ENCODE measurements at regions not wholly inside any gene's neighbourhood (a gene's known extent, or its start where the extent isn't known, plus 50 kb on each side); places are given as distances from the start of the nearest gene placed in this dataset.
A peak's percentile ranks its signal among the peaks of the same experiment; 100 is the strongest.

DNA sequence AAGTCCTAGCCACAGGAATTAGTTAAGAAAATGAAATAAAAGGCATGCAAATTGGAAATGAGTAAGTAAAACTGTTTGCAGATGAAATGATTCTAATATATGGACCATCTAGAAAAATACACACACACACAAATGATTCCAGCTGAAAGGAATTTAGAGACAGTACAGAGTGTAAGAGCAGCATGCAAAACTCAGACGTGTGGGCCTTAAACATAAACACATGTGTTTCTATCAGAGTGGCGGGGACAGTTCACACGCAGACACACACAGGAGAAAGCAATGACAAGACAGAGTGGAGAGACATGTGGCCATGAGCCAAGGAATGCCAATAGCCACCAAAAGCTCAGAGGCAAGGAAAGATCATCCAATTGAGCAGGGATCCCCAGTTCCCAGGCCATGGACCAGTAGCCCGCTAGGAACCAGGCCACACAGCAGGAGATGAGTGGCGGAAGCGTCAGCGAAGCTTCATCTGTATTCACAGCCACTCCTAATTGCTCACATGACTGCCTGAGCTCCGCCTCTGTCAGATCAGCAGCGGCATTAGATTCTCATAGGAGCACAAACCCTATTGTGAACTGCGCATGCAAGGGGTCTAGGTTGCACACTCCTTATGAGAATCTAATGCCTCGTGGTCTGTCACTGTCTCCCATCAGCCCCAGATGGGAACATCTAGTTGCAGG is 155.4 kb downstream of the ARL4C start:
- peaks cover 6% of the 10 kb centered on the region for H3K36me3 Mint-ChIP-seq (ENCODE audit: insufficient read depth)
- DNase-seq (ENCODE audit: low spot score, unreplicated experiment): no peak
- TF ChIP-seq, protein P1, sequence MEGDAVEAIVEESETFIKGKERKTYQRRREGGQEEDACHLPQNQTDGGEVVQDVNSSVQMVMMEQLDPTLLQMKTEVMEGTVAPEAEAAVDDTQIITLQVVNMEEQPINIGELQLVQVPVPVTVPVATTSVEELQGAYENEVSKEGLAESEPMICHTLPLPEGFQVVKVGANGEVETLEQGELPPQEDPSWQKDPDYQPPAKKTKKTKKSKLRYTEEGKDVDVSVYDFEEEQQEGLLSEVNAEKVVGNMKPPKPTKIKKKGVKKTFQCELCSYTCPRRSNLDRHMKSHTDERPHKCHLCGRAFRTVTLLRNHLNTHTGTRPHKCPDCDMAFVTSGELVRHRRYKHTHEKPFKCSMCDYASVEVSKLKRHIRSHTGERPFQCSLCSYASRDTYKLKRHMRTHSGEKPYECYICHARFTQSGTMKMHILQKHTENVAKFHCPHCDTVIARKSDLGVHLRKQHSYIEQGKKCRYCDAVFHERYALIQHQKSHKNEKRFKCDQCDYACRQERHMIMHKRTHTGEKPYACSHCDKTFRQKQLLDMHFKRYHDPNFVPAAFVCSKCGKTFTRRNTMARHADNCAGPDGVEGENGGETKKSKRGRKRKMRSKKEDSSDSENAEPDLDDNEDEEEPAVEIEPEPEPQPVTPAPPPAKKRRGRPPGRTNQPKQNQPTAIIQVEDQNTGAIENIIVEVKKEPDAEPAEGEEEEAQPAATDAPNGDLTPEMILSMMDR (IDR thresholded peaks at IDR 0.05; ENCODE audit: unreplicated experiment): no peak
- no peaks in the 10 kb centered on the region for H3K27me3 Mint-ChIP-seq
- no peak overlapping the region for H3K27ac Mint-ChIP-seq
- H3K4me1 Mint-ChIP-seq (ENCODE audit: low read depth): peaks cover 28% of the 10 kb centered on the region
- H3K9me3 Mint-ChIP-seq (ENCODE audit: low read depth): peaks cover 16% of the 10 kb centered on the region
- H3K4me3 Mint-ChIP-seq (ENCODE audit: low read depth): no peak overlapping the region

DNA sequence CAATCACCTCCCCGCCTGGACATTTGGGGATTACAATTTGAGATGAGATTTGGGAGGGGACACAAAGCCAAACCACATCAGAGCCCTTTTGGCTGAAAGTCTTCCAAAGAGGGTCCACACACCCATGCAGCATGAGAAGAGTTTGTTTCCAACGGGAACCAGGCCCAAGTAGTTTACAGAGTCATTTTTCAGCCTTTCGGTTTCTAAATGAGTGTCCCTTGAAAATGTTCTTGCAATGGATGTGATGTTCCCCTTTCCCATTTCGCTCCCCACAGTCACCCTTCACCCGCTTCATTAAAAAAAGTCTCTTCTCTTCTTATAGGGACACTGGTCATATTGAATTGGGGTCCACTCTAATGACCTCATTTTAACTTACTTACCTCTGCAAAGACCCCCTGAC is 157.4 kb downstream of the ARL4C start:
- H3K36me3 Mint-ChIP-seq (ENCODE audit: insufficient read depth): peaks cover 6% of the 10 kb centered on the region
- peaks cover 16% of the 10 kb centered on the region for H3K9me3 Mint-ChIP-seq (ENCODE audit: low read depth)
- no peak for DNase-seq (ENCODE audit: low spot score, unreplicated experiment)
- H3K4me3 Mint-ChIP-seq (ENCODE audit: low read depth): no peak overlapping the region
- TF ChIP-seq, protein P1 (IDR thresholded peaks at IDR 0.05; ENCODE audit: unreplicated experiment): no peak
- peaks cover 27% of the 10 kb centered on the region for H3K4me1 Mint-ChIP-seq (ENCODE audit: low read depth)
- H3K27ac Mint-ChIP-seq: peak overlapping the region; percentile 22
- H3K27me3 Mint-ChIP-seq: no peaks in the 10 kb centered on the region

- H3K4me3 Mint-ChIP-seq (ENCODE audit: low read depth): no peak overlapping the region
- H3K36me3 Mint-ChIP-seq (ENCODE audit: insufficient read depth): peaks cover 6% of the 10 kb centered on the region
- TF ChIP-seq, protein P1 (IDR thresholded peaks at IDR 0.05; ENCODE audit: unreplicated experiment): no peak
- peaks cover 27% of the 10 kb centered on the region for H3K4me1 Mint-ChIP-seq (ENCODE audit: low read depth)
- no peak for DNase-seq (ENCODE audit: low spot score, unreplicated experiment)
- peaks cover 16% of the 10 kb centered on the region for H3K9me3 Mint-ChIP-seq (ENCODE audit: low read depth)
- no peaks in the 10 kb centered on the region for H3K27me3 Mint-ChIP-seq
- H3K27ac Mint-ChIP-seq: no peak overlapping the region
Observed at GRCh38 chr2:234339011-234339410, 157.9 kb downstream of the ARL4C start.

- peaks cover 31% of the 10 kb centered on the region for H3K4me1 Mint-ChIP-seq (ENCODE audit: low read depth)
- peaks cover 11% of the 10 kb centered on the region for H3K27me3 Mint-ChIP-seq
- peaks cover 11% of the 10 kb centered on the region for H3K9me3 Mint-ChIP-seq (ENCODE audit: low read depth)
- TF ChIP-seq, protein P1 (IDR thresholded peaks at IDR 0.05; ENCODE audit: unreplicated experiment): no peak
- H3K36me3 Mint-ChIP-seq (ENCODE audit: insufficient read depth): peaks cover 3% of the 10 kb centered on the region
- no peak for DNase-seq (ENCODE audit: low spot score, unreplicated experiment)
- no peak overlapping the region for H3K4me3 Mint-ChIP-seq (ENCODE audit: low read depth)
- no peak overlapping the region for H3K27ac Mint-ChIP-seq
Observed at GRCh38 chr2:234335661-234336228, 161.1 kb downstream of the ARL4C start.

GRCh38 chr2:234334756-234335155 is 162.1 kb downstream of the ARL4C start:
- Mint-ChIP-seq H3K4me3 (ENCODE audit: low read depth) (no peak overlapping the region), H3K9me3 (ENCODE audit: low read depth) (peaks cover 10% of the 10 kb centered on the region), H3K27me3 (peaks cover 11% of the 10 kb centered on the region), H3K4me1 (ENCODE audit: low read depth) (peaks cover 26% of the 10 kb centered on the region), H3K36me3 (ENCODE audit: insufficient read depth) (peaks cover 3% of the 10 kb centered on the region), H3K27ac (no peak overlapping the region)
- TF ChIP-seq, protein P1 (IDR thresholded peaks at IDR 0.05; ENCODE audit: unreplicated experiment): no peak
- no peak for DNase-seq (ENCODE audit: low spot score, unreplicated experiment)

Measured in progenitor cell of endocrine pancreas (in vitro differentiated cells).